Nephron progenitor cell (in vitro differentiated cells): ENCODE measurements at regions not wholly inside any gene's neighbourhood (a gene's known extent, or its start where the extent isn't known, plus 50 kb on each side); places are given as distances from the start of the nearest gene placed in this dataset.

Source experiments
- DNase-seq: peaks from one replicate; pipeline ENCODE4 v3.0.0; 2021
- H3K27ac Mint-ChIP-seq: 2 replicates; pipeline ENCODE4 v1.8.0; 2021; ENCODE audit warnings: mild to moderate bottlenecking, moderate library complexity, mixed read lengths
- H3K27me3 Mint-ChIP-seq: 2 replicates; pipeline ENCODE4 v1.8.0; 2021; ENCODE audit warnings: mild to moderate bottlenecking, low read depth, mixed read lengths; ENCODE audit not compliant: poor library complexity
- H3K36me3 Mint-ChIP-seq: 2 replicates; pipeline ENCODE4 v1.8.0; 2021; ENCODE audit warnings: low read depth, mixed read lengths
- H3K4me1 Mint-ChIP-seq: 2 replicates; pipeline ENCODE4 v1.8.0; 2021; ENCODE audit warnings: mixed read lengths
- H3K4me3 Mint-ChIP-seq: 2 replicates; pipeline ENCODE4 v1.8.0; 2021; ENCODE audit warnings: mild to moderate bottlenecking, moderate library complexity, mixed read lengths
- H3K9me3 Mint-ChIP-seq: 2 replicates; pipeline ENCODE4 v1.8.0; 2021; ENCODE audit warnings: mild to moderate bottlenecking, moderate library complexity, mixed read lengths
- CTCF ChIP-seq: fragments of 200-600 bp; sonication (generic); IDR thresholded peaks from 2 replicates; pipeline ENCODE4 v1.5.0; 2021; ENCODE audit warnings: antibody characterized with exemption

GRCh38 chr7:156148547-156148946 is 336.3 kb upstream of the SHH start:
- peak overlapping the region; percentile 26 for H3K27ac Mint-ChIP-seq
- peaks cover 6% of the 10 kb centered on the region for H3K27me3 Mint-ChIP-seq
- no peak overlapping the region for H3K4me3 Mint-ChIP-seq
- no peak for DNase-seq
- H3K36me3 Mint-ChIP-seq = no peaks in the 10 kb centered on the region
- peaks cover 6% of the 10 kb centered on the region for H3K9me3 Mint-ChIP-seq
- no peak for TF ChIP-seq CTCF
- peaks cover 36% of the 10 kb centered on the region for H3K4me1 Mint-ChIP-seq

- TF ChIP-seq CTCF = no peak
- H3K4me3 Mint-ChIP-seq = no peak overlapping the region
- H3K27ac Mint-ChIP-seq = peak overlapping the region; percentile 26
- H3K9me3 Mint-ChIP-seq = peaks cover under 1% of the 10 kb centered on the region
- peaks cover 36% of the 10 kb centered on the region for H3K4me1 Mint-ChIP-seq
- H3K36me3 Mint-ChIP-seq = no peaks in the 10 kb centered on the region
- H3K27me3 Mint-ChIP-seq = peaks cover 6% of the 10 kb centered on the region
- peak; percentile 29 for DNase-seq
Measured at GRCh38 chr7:156147756-156148504, 335.7 kb upstream of the SHH start.

- TF ChIP-seq CTCF = no peak
- no peak for DNase-seq
- Mint-ChIP-seq H3K36me3 (no peaks in the 10 kb centered on the region), H3K27ac (no peak overlapping the region), H3K9me3 (no peaks in the 10 kb centered on the region), H3K27me3 (peaks cover 6% of the 10 kb centered on the region), H3K4me1 (peaks cover 32% of the 10 kb centered on the region), H3K4me3 (no peak overlapping the region)
Measured at GRCh38 chr7:156147104-156147503, 334.8 kb upstream of the SHH start.

GRCh38 chr7:156145996-156146395 is 333.7 kb upstream of the SHH start:
- Mint-ChIP-seq H3K36me3 (no peaks in the 10 kb centered on the region), H3K27me3 (peaks cover 6% of the 10 kb centered on the region), H3K9me3 (no peaks in the 10 kb centered on the region), H3K4me1 (peaks cover 27% of the 10 kb centered on the region), H3K27ac (no peak overlapping the region), H3K4me3 (no peak overlapping the region)
- TF ChIP-seq CTCF = no peak
- no peak for DNase-seq

- DNase-seq = no peak
- H3K27me3 Mint-ChIP-seq = peaks cover 10% of the 10 kb centered on the region
- H3K4me1 Mint-ChIP-seq = peaks cover 29% of the 10 kb centered on the region
- TF ChIP-seq CTCF = no peak
- H3K9me3 Mint-ChIP-seq = no peaks in the 10 kb centered on the region
- H3K36me3 Mint-ChIP-seq = no peaks in the 10 kb centered on the region
- H3K27ac Mint-ChIP-seq = no peak overlapping the region
- H3K4me3 Mint-ChIP-seq = no peak overlapping the region
Measured at GRCh38 chr7:156145184-156145583, 332.9 kb upstream of the SHH start.

GRCh38 chr7:156143683-156144082 is 331.4 kb upstream of the SHH start:
- Mint-ChIP-seq H3K27me3 (peaks cover 16% of the 10 kb centered on the region), H3K27ac (no peak overlapping the region), H3K9me3 (no peaks in the 10 kb centered on the region), H3K4me1 (peaks cover 31% of the 10 kb centered on the region), H3K4me3 (no peak overlapping the region), H3K36me3 (no peaks in the 10 kb centered on the region)
- DNase-seq = no peak
- no peak for TF ChIP-seq CTCF
